ENCODE measurements at regions not wholly inside any gene's neighbourhood (a gene's known extent, or its start where the extent isn't known, plus 50 kb on each side); places are given as distances from the start of the nearest gene placed in this dataset.

DNA sequence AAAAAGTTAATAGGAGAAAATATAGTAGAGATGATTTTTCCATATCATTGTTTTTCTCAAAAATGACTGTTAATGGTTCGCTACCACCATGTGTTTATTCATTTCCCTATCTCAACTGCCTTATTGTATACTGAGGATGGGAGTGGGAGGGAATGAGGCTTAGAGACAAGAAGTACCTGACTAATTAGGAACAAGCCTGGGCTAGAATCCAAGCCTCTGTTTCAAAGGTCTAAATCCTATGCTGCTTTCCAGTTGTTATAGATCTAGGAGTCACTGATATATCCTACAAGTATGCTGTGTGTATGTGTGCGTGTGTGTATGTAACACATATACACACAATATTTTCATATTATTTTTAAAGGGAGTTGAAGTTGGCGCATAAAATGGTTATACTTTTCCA lies 465.9 kb downstream of the EPHA4 start:
- H3K36me3 ChIP-seq (ENCODE audit: control insufficient read depth, insufficient read depth, low read length) = no peaks in the 10 kb centered on the region
- H3K9ac ChIP-seq (ENCODE audit: low read length) = no peak overlapping the region
- H3K4me1 ChIP-seq (ENCODE audit: control insufficient read depth, insufficient read depth, low read length) = peaks cover 10% of the 10 kb centered on the region; the same call in 1 of the 2 replicates
- no peaks in the 10 kb centered on the region for H3K9me3 ChIP-seq (ENCODE audit: control insufficient read depth, insufficient read depth, low read depth, low read length)
- H3K4me3 ChIP-seq (ENCODE audit: low read depth, low read length) = no peak overlapping the region
- no peaks in the 10 kb centered on the region for H3K27me3 ChIP-seq (ENCODE audit: control insufficient read depth, insufficient read depth, low read length)
- no peak overlapping the region for H3K27ac ChIP-seq (ENCODE audit: low read depth, low read length)

DNA sequence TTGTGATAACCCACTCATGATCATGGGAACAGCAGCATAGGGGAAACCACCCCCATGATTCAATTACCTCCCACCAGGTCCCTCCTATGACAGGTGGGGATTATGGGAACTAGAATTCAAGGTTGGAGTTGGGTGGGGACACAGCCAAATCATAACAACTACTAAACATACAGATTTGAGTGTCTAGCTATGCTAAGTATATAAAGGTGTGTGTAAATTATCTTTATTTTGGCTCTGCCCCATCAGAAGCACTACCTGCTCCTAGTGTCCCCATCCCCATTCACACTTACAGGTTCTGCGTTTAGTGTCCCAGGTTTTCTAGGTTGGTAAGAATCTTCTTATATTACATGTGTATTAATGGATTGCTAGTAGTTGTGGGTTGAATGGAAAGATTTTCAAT lies 464.7 kb downstream of the EPHA4 start:
- Histone ChIP-seq H3K4me1 (ENCODE audit: control insufficient read depth, insufficient read depth, low read length) (peaks cover 10% of the 10 kb centered on the region; the same call in 1 of the 2 replicates), H3K9me3 (ENCODE audit: control insufficient read depth, insufficient read depth, low read depth, low read length) (no peaks in the 10 kb centered on the region), H3K27ac (ENCODE audit: low read depth, low read length) (no peak overlapping the region), H3K4me3 (ENCODE audit: low read depth, low read length) (no peak overlapping the region), H3K9ac (ENCODE audit: low read length) (no peak overlapping the region), H3K36me3 (ENCODE audit: control insufficient read depth, insufficient read depth, low read length) (no peaks in the 10 kb centered on the region), H3K27me3 (ENCODE audit: control insufficient read depth, insufficient read depth, low read length) (no peaks in the 10 kb centered on the region)

DNA sequence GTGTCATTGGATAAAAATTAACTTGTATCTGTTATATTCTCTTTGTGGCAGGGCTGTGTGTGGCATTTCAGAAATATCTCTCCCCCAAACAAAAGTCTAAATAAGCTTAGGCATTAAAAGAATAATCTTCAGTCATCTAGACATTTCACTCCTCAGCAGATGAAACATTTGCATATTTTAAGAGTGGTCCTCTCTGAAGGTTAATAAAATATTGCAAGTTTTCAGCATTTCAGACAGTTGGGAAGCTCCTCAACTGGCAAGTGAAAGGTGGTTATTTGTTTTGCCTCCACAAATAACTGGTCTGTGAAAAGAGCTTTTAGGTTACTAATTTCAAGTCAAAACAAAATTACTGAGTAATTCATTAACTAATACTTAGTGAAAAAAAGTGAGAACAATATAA lies 462.6 kb downstream of the EPHA4 start:
- Histone ChIP-seq H3K9ac (ENCODE audit: low read length) (no peak overlapping the region), H3K4me3 (ENCODE audit: low read depth, low read length) (no peak overlapping the region), H3K27me3 (ENCODE audit: control insufficient read depth, insufficient read depth, low read length) (no peaks in the 10 kb centered on the region), H3K36me3 (ENCODE audit: control insufficient read depth, insufficient read depth, low read length) (no peaks in the 10 kb centered on the region), H3K4me1 (ENCODE audit: control insufficient read depth, insufficient read depth, low read length) (0 out of 2 replicates have a peak, but pooled peaks cover 3% of the 10 kb centered on the region), H3K9me3 (ENCODE audit: control insufficient read depth, insufficient read depth, low read depth, low read length) (no peaks in the 10 kb centered on the region), H3K27ac (ENCODE audit: low read depth, low read length) (no peak overlapping the region)

- H3K27me3 ChIP-seq (ENCODE audit: control insufficient read depth, insufficient read depth, low read length) = no peaks in the 10 kb centered on the region
- H3K4me3 ChIP-seq (ENCODE audit: low read depth, low read length) = no peak overlapping the region
- no peak overlapping the region for H3K9ac ChIP-seq (ENCODE audit: low read length)
- H3K4me1 ChIP-seq (ENCODE audit: control insufficient read depth, insufficient read depth, low read length) = no peaks in the 10 kb centered on the region
- H3K27ac ChIP-seq (ENCODE audit: low read depth, low read length) = no peak overlapping the region
- no peaks in the 10 kb centered on the region for H3K9me3 ChIP-seq (ENCODE audit: control insufficient read depth, insufficient read depth, low read depth, low read length)
- no peaks in the 10 kb centered on the region for H3K36me3 ChIP-seq (ENCODE audit: control insufficient read depth, insufficient read depth, low read length)
Measured at GRCh38 chr2:221111739-221112138, 460.4 kb downstream of the EPHA4 start.

- Histone ChIP-seq H3K27me3 (ENCODE audit: control insufficient read depth, insufficient read depth, low read length) (no peaks in the 10 kb centered on the region), H3K4me1 (ENCODE audit: control insufficient read depth, insufficient read depth, low read length) (no peaks in the 10 kb centered on the region), H3K9me3 (ENCODE audit: control insufficient read depth, insufficient read depth, low read depth, low read length) (no peaks in the 10 kb centered on the region), H3K27ac (ENCODE audit: low read depth, low read length) (no peak overlapping the region), H3K9ac (ENCODE audit: low read length) (no peak overlapping the region), H3K4me3 (ENCODE audit: low read depth, low read length) (no peak overlapping the region), H3K36me3 (ENCODE audit: control insufficient read depth, insufficient read depth, low read length) (no peaks in the 10 kb centered on the region)
Measured at GRCh38 chr2:221112744-221113143, 459.4 kb downstream of the EPHA4 start.

DNA sequence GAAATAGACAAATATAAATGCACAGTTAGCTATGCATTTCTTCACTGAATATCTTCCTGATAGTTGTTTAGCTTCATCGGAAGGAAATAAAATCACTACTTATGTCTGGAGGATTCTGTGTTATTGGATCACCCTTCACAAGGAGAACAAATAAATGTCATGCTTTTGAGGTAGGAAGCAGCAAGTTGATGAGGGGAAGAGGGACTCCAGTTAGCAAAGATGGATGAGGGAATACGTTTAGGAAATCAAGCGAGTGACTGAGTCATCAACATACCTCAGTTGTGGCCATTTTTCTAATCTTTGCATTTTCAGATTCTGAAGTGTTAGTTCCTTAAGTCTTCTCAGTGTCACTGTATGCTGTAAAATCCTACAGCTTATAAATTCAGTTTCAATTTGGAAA lies 456.2 kb downstream of the EPHA4 start:
- H3K27ac ChIP-seq (ENCODE audit: low read depth, low read length) = no peak overlapping the region
- no peak overlapping the region for H3K9ac ChIP-seq (ENCODE audit: low read length)
- no peak overlapping the region for H3K4me3 ChIP-seq (ENCODE audit: low read depth, low read length)
- H3K27me3 ChIP-seq (ENCODE audit: control insufficient read depth, insufficient read depth, low read length) = no peaks in the 10 kb centered on the region
- no peaks in the 10 kb centered on the region for H3K36me3 ChIP-seq (ENCODE audit: control insufficient read depth, insufficient read depth, low read length)
- no peaks in the 10 kb centered on the region for H3K9me3 ChIP-seq (ENCODE audit: control insufficient read depth, insufficient read depth, low read depth, low read length)
- H3K4me1 ChIP-seq (ENCODE audit: control insufficient read depth, insufficient read depth, low read length) = no peaks in the 10 kb centered on the region

- Histone ChIP-seq H3K36me3 (ENCODE audit: control insufficient read depth, insufficient read depth, low read length) (no peaks in the 10 kb centered on the region), H3K4me1 (ENCODE audit: control insufficient read depth, insufficient read depth, low read length) (peaks cover 6% of the 10 kb centered on the region; the same call in 1 of the 2 replicates), H3K9me3 (ENCODE audit: control insufficient read depth, insufficient read depth, low read depth, low read length) (no peaks in the 10 kb centered on the region), H3K27ac (ENCODE audit: low read depth, low read length) (no peak overlapping the region), H3K27me3 (ENCODE audit: control insufficient read depth, insufficient read depth, low read length) (no peaks in the 10 kb centered on the region), H3K4me3 (ENCODE audit: low read depth, low read length) (no peak overlapping the region), H3K9ac (ENCODE audit: low read length) (no peak overlapping the region)
Measured at GRCh38 chr2:221120643-221121042, 451.5 kb downstream of the EPHA4 start.

GRCh38 chr2:221123396-221123795 lies 448.7 kb downstream of the EPHA4 start:
- Histone ChIP-seq H3K27me3 (ENCODE audit: control insufficient read depth, insufficient read depth, low read length) (no peaks in the 10 kb centered on the region), H3K4me1 (ENCODE audit: control insufficient read depth, insufficient read depth, low read length) (peaks cover 6% of the 10 kb centered on the region; the same call in 1 of the 2 replicates), H3K4me3 (ENCODE audit: low read depth, low read length) (no peak overlapping the region), H3K9me3 (ENCODE audit: control insufficient read depth, insufficient read depth, low read depth, low read length) (peaks cover 12% of the 10 kb centered on the region), H3K9ac (ENCODE audit: low read length) (no peak overlapping the region), H3K27ac (ENCODE audit: low read depth, low read length) (no peak overlapping the region), H3K36me3 (ENCODE audit: control insufficient read depth, insufficient read depth, low read length) (no peaks in the 10 kb centered on the region)

GRCh38 chr2:221124532-221125240 lies 447.4 kb downstream of the EPHA4 start:
- Histone ChIP-seq H3K27ac (ENCODE audit: low read depth, low read length) (no peak overlapping the region), H3K4me1 (ENCODE audit: control insufficient read depth, insufficient read depth, low read length) (peaks cover 6% of the 10 kb centered on the region; the same call in 1 of the 2 replicates), H3K9ac (ENCODE audit: low read length) (no peak overlapping the region), H3K4me3 (ENCODE audit: low read depth, low read length) (no peak overlapping the region), H3K27me3 (ENCODE audit: control insufficient read depth, insufficient read depth, low read length) (no peaks in the 10 kb centered on the region), H3K9me3 (ENCODE audit: control insufficient read depth, insufficient read depth, low read depth, low read length) (peaks cover 16% of the 10 kb centered on the region), H3K36me3 (ENCODE audit: control insufficient read depth, insufficient read depth, low read length) (no peaks in the 10 kb centered on the region)

DNA sequence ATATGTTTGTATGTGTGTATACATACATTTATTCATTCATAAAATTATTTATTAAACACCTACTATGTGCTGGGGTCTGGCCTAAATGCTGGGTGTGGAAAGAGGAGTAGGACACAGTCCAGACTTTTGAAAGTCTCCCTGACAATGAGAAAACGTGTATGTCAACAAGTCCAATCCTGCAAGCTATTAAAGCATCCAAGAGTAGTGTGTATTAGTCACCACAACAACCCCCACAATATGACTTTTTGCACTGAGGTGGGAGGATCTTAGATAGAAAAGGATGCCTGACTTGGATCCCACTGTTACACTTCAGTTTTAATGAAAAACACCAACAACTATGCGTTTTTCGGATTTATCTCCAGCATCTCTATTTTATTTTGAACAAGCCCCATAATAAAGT lies 446.4 kb downstream of the EPHA4 start:
- Histone ChIP-seq H3K9me3 (ENCODE audit: control insufficient read depth, insufficient read depth, low read depth, low read length) (peaks cover 16% of the 10 kb centered on the region), H3K9ac (ENCODE audit: low read length) (no peak overlapping the region), H3K4me1 (ENCODE audit: control insufficient read depth, insufficient read depth, low read length) (peaks cover 6% of the 10 kb centered on the region; the same call in 1 of the 2 replicates), H3K27me3 (ENCODE audit: control insufficient read depth, insufficient read depth, low read length) (no peaks in the 10 kb centered on the region), H3K27ac (ENCODE audit: low read depth, low read length) (no peak overlapping the region), H3K4me3 (ENCODE audit: low read depth, low read length) (no peak overlapping the region), H3K36me3 (ENCODE audit: control insufficient read depth, insufficient read depth, low read length) (no peaks in the 10 kb centered on the region)

DNA sequence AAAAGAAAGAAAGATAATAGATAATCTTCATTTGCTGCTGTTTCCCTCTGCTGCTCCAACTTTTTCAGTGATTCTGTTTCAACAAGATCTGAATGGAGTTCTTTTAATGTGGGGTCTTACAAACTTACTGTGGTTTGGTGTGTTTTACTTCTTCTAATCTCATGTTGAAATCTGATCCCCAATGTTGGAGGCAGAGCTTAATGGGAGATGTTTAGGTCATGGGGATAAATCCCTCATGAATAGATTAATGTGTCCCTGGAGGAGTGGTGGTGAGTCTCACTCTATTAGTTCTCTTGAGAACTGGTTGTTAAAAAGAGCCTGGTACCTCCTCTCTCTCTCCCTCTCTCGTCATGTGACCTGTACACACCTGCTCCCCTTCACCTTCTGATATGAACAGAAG lies 442.4 kb downstream of the EPHA4 start:
- peaks cover 16% of the 10 kb centered on the region for H3K9me3 ChIP-seq (ENCODE audit: control insufficient read depth, insufficient read depth, low read depth, low read length)
- no peak overlapping the region for H3K4me3 ChIP-seq (ENCODE audit: low read depth, low read length)
- no peak overlapping the region for H3K9ac ChIP-seq (ENCODE audit: low read length)
- no peaks in the 10 kb centered on the region for H3K36me3 ChIP-seq (ENCODE audit: control insufficient read depth, insufficient read depth, low read length)
- H3K27me3 ChIP-seq (ENCODE audit: control insufficient read depth, insufficient read depth, low read length) = no peaks in the 10 kb centered on the region
- peaks cover 5% of the 10 kb centered on the region; the same call in 1 of the 2 replicates for H3K4me1 ChIP-seq (ENCODE audit: control insufficient read depth, insufficient read depth, low read length)
- H3K27ac ChIP-seq (ENCODE audit: low read depth, low read length) = no peak overlapping the region

All from HUES6 (cell line).